GM23338 (cell line): ENCODE measurements at regions not wholly inside any gene's neighbourhood (a gene's known extent, or its start where the extent isn't known, plus 50 kb on each side); places are given as distances from the start of the nearest gene placed in this dataset.

Experiments used
- ATAC-seq: fragments of 200-7000 bp; cut with Tn5 transposase; 3 replicates; pipeline ENCODE4 v1.9.1; 2020
- DNase-seq: peaks from one replicate; pipeline ENCODE4 v3.0.0-alpha.2; 2015; ENCODE audit warnings: low spot score
- H2AFZ ChIP-seq: fragments of 200-600 bp; sonication (generic); 2 replicates; pipeline ENCODE4 v1.8.0; 2016; ENCODE audit warnings: antibody characterized with exemption, mild to moderate bottlenecking, moderate library complexity
- H3F3A ChIP-seq: fragments of 200-600 bp; sonication (generic); replicated peaks from 2 replicates; pipeline ENCODE4 v1.8.0; 2017; ENCODE audit warnings: antibody characterized with exemption, mixed run types, low read depth
- H3K27ac ChIP-seq: fragments of 200-600 bp; sonication (generic); 2 replicates; pipeline ENCODE4 v1.6.1; 2016; ENCODE audit warnings: low read depth
- H3K27me3 ChIP-seq: fragments of 200-600 bp; sonication (generic); 2 replicates; pipeline ENCODE4 v1.8.0; 2016; ENCODE audit warnings: mild to moderate bottlenecking, mixed run types, moderate library complexity; ENCODE audit not compliant: insufficient read depth
- H3K36me3 ChIP-seq: fragments of 200-600 bp; sonication (generic); 2 replicates; pipeline ENCODE4 v1.8.0; 2016; ENCODE audit warnings: mild to moderate bottlenecking; ENCODE audit not compliant: insufficient read depth
- H3K4me1 ChIP-seq: fragments of 200-600 bp; sonication (generic); 2 replicates; pipeline ENCODE4 v1.8.0; 2016; ENCODE audit warnings: mild to moderate bottlenecking, moderate library complexity; ENCODE audit not compliant: insufficient read depth
- H3K4me2 ChIP-seq: fragments of 200-600 bp; sonication (generic); 2 replicates; pipeline ENCODE4 v1.7.1; 2017; ENCODE audit warnings: mixed run types
- H3K4me3 ChIP-seq: fragments of 200-600 bp; sonication (generic); 2 replicates; pipeline ENCODE4 v1.6.1; 2016; ENCODE audit warnings: mixed run types
- H3K79me2 ChIP-seq: fragments of 200-600 bp; sonication (generic); replicated peaks from 2 replicates; pipeline ENCODE4 v1.8.0; 2017; ENCODE audit warnings: mild to moderate bottlenecking; ENCODE audit not compliant: insufficient read depth
- H3K9me2 ChIP-seq: fragments of 200-600 bp; sonication (generic); 2 replicates; pipeline ENCODE4 v1.8.0; 2017; ENCODE audit not compliant: insufficient read depth
- H4K20me1 ChIP-seq: fragments of 200-600 bp; sonication (generic); replicated peaks from 2 replicates; pipeline ENCODE4 v1.8.0; 2017; ENCODE audit warnings: mild to moderate bottlenecking; ENCODE audit not compliant: insufficient read depth
- H3K27ac Mint-ChIP-seq: 2 replicates; pipeline ENCODE4 v1.8.0; 2020; ENCODE audit warnings: inconsistent platforms, mild to moderate bottlenecking, moderate library complexity, mixed read lengths
- H3K27me3 Mint-ChIP-seq: 3 replicates; pipeline ENCODE4 v1.8.0; 2022; ENCODE audit warnings: low read depth, mild to moderate bottlenecking, moderate library complexity, mixed read lengths, inconsistent platforms; ENCODE audit not compliant: insufficient read depth, poor library complexity
- H3K36me3 Mint-ChIP-seq: 3 replicates; pipeline ENCODE4 v1.8.0; 2021; ENCODE audit warnings: low read depth, mild to moderate bottlenecking, inconsistent platforms, moderate library complexity, mixed read lengths
- H3K4me1 Mint-ChIP-seq: 3 replicates; pipeline ENCODE4 v1.8.0; 2020; ENCODE audit warnings: mild to moderate bottlenecking, inconsistent platforms, mixed read lengths
- H3K4me3 Mint-ChIP-seq: 3 replicates; pipeline ENCODE4 v1.8.0; 2021; ENCODE audit warnings: moderate library complexity, mild to moderate bottlenecking, inconsistent platforms, mixed read lengths
- H3K9me3 Mint-ChIP-seq: 3 replicates; pipeline ENCODE4 v1.8.0; 2020; ENCODE audit warnings: moderate library complexity, mild to moderate bottlenecking, inconsistent platforms, mixed read lengths
- CREB1 ChIP-seq: fragments of 250-450 bp; sonication (Bioruptor Pico); IDR thresholded peaks from 2 replicates; pipeline ENCODE4 v1.5.0; 2020; ENCODE audit warnings: low read depth, mild to moderate bottlenecking, moderate library complexity
- EZH2 ChIP-seq: fragments of 200-600 bp; sonication (generic); IDR thresholded peaks from one replicate; pipeline ENCODE4 v1.8.0; 2017; ENCODE audit warnings: antibody characterized with exemption, mild to moderate bottlenecking, low read depth; ENCODE audit not compliant: unreplicated experiment
- JUNB ChIP-seq: IDR thresholded peaks from one replicate; pipeline ENCODE4 v1.6.1; 2016; ENCODE audit warnings: antibody characterized with exemption; ENCODE audit not compliant: unreplicated experiment
- NANOG ChIP-seq: IDR thresholded peaks from 2 replicates; pipeline ENCODE4 v1.6.1; 2016; ENCODE audit warnings: antibody characterized with exemption, borderline replicate concordance
- STAT1 ChIP-seq: IDR thresholded peaks from one replicate; pipeline ENCODE4 v1.6.1; 2016; ENCODE audit warnings: antibody characterized with exemption; ENCODE audit not compliant: unreplicated experiment
- ZNF331 ChIP-seq: fragments of 250-450 bp; sonication (Bioruptor Pico); IDR thresholded peaks from 2 replicates; pipeline ENCODE4 v1.5.0; 2020; ENCODE audit warnings: low read depth, mild to moderate bottlenecking, moderate library complexity
- TF ChIP-seq, protein P1 (sequence below), 2 experiments: fragments of 200-600 bp in 1 of 2; sonication (generic) in 1 of 2; conservative IDR thresholded peaks; 2 replicates each; pipeline versions ENCODE4 v1.5.1 to v1.6.1; 2016 to 2017; ENCODE audit warnings: antibody characterized with exemption in 2 of 2, low read depth in 2 of 2, mild to moderate bottlenecking in 2 of 2, moderate library complexity in 1 of 2
- TF ChIP-seq, protein P2 (sequence below): IDR thresholded peaks from one replicate; pipeline ENCODE4 v1.6.1; 2018; ENCODE audit warnings: antibody characterized with exemption; ENCODE audit not compliant: unreplicated experiment

DNA sequence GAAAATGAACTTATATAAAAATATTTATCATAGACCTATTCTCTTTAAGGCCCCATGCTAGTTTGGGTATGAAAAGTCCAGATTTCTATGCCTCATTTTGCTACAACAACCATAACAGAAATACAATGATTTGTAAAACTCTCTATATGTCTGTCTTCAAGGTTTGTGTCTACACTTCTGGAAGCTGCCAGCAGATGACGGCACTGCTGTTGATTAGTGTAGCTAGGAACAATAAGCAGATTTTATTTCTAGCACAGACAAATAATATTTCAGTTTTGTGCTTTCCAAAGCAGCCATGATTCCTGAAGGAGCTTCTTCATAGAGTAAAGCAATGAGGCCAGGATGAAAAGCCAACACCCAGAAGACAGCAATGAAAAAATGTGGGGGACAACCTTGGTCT is 779.6 kb upstream of the ADGRL2 start:
- H3K4me3 Mint-ChIP-seq = no peak overlapping the region

DNA sequence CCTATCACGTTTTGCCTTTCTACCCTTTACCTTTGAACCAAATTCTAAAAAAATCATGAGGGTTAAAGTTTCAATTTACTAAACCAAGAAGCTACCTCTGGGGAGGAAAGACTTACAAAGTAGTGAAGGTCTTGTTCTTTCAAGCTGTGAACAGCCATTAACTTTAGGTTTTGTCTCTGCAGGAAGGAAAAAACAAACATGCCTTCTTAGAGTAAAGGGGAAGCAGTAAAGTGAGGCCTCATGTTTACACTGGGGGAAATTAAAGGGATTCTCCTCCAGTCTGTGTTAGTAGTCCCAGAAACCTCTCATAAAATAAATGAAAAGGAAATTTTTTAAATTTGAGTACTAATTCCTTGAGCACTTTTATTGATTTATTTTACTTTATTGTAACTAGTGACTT is 780.2 kb upstream of the ADGRL2 start:
- Histone ChIP-seq H3F3A (no peaks in the 10 kb centered on the region), H3K79me2 (no peaks in the 10 kb centered on the region), H3K9me2 (peaks cover 6% of the 10 kb centered on the region; the same call in 1 of the 2 replicates), H3K27me3 (peaks cover 36% of the 10 kb centered on the region), H2AFZ (no peak overlapping the region), H3K4me1 (no peaks in the 10 kb centered on the region), H3K27ac (no peak overlapping the region), H3K4me2 (no peak overlapping the region), H4K20me1 (no peaks in the 10 kb centered on the region), H3K36me3 (no peaks in the 10 kb centered on the region), H3K4me3 (no peak overlapping the region)
- H3K27ac Mint-ChIP-seq = no peak overlapping the region
- H3K4me3 Mint-ChIP-seq = no peak overlapping the region
- H3K27me3 Mint-ChIP-seq = peaks cover 23% of the 10 kb centered on the region
- H3K9me3 Mint-ChIP-seq = peaks cover 9% of the 10 kb centered on the region; the same call in 2 of the 3 replicates
- TF ChIP-seq NANOG (peak; percentile 37; the same call in 1 of the 2 replicates), CREB1 (CRISPR knock-in tag) (no peak)
- H3K36me3 Mint-ChIP-seq = no peaks in the 10 kb centered on the region; the same call in 2 of the 3 replicates
- peak; percentile 76 for ATAC-seq
- peaks cover 3% of the 10 kb centered on the region; the same call in 2 of the 3 replicates for H3K4me1 Mint-ChIP-seq
- peak; percentile 40 for DNase-seq

More for the DNA sequence above, 779.6 kb upstream of the ADGRL2 start:
- Histone ChIP-seq H3K36me3 (no peaks in the 10 kb centered on the region), H3K27ac (no peak overlapping the region), H3K79me2 (no peaks in the 10 kb centered on the region), H4K20me1 (no peaks in the 10 kb centered on the region), H3K4me1 (no peaks in the 10 kb centered on the region), H3K27me3 (peaks cover 36% of the 10 kb centered on the region), H3F3A (no peaks in the 10 kb centered on the region), H3K4me2 (no peak overlapping the region), H2AFZ (no peak overlapping the region), H3K9me2 (0 out of 2 replicates have a peak, but pooled peaks cover 2% of the 10 kb centered on the region), H3K4me3 (no peak overlapping the region)
- H3K27me3 Mint-ChIP-seq = peaks cover 23% of the 10 kb centered on the region
- peaks cover 3% of the 10 kb centered on the region; the same call in 2 of the 3 replicates for H3K4me1 Mint-ChIP-seq
- H3K27ac Mint-ChIP-seq = no peak overlapping the region
- peaks cover 9% of the 10 kb centered on the region; the same call in 2 of the 3 replicates for H3K9me3 Mint-ChIP-seq
- TF ChIP-seq NANOG (no peak), ZNF331 (no peak)
- TF ChIP-seq, protein P1, sequence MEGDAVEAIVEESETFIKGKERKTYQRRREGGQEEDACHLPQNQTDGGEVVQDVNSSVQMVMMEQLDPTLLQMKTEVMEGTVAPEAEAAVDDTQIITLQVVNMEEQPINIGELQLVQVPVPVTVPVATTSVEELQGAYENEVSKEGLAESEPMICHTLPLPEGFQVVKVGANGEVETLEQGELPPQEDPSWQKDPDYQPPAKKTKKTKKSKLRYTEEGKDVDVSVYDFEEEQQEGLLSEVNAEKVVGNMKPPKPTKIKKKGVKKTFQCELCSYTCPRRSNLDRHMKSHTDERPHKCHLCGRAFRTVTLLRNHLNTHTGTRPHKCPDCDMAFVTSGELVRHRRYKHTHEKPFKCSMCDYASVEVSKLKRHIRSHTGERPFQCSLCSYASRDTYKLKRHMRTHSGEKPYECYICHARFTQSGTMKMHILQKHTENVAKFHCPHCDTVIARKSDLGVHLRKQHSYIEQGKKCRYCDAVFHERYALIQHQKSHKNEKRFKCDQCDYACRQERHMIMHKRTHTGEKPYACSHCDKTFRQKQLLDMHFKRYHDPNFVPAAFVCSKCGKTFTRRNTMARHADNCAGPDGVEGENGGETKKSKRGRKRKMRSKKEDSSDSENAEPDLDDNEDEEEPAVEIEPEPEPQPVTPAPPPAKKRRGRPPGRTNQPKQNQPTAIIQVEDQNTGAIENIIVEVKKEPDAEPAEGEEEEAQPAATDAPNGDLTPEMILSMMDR (conservative IDR thresholded peaks at IDR 0.05; ENCODE audit: low read depth in 2 of 2) = peak in 1 of 2 experiments; percentile 43; a peak in 2 of 4 replicates
- H3K36me3 Mint-ChIP-seq = no peaks in the 10 kb centered on the region; the same call in 2 of the 3 replicates
- DNase-seq (no peak), ATAC-seq (no peak)

DNA sequence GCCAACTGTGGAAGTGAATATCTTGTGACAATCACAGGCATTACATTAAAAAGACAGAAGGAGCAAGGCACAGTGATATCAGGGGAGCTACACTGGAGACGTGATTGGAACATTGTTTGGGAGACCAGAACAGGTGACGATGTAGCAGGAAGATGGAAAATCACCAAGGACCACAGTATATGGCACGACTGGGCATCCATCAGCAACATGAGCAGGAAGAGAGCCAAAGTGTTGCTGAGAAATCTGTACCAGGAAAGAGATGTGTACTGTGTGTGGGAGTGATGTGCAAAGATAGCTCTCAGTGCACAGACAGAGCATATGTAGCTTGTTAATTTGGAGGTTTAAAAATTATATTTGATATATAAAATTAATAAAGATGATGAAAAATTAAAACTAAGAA is 790.6 kb upstream of the ADGRL2 start:
- Histone ChIP-seq H3F3A (no peaks in the 10 kb centered on the region), H2AFZ (no peak overlapping the region), H3K79me2 (no peaks in the 10 kb centered on the region), H3K4me1 (peaks cover 7% of the 10 kb centered on the region; the same call in 1 of the 2 replicates), H3K27ac (no peak overlapping the region), H3K4me2 (no peak overlapping the region), H4K20me1 (no peaks in the 10 kb centered on the region), H3K9me2 (no peaks in the 10 kb centered on the region; the same call in none of the 2 replicates), H3K4me3 (no peak overlapping the region), H3K27me3 (no peaks in the 10 kb centered on the region), H3K36me3 (no peaks in the 10 kb centered on the region)
- Mint-ChIP-seq H3K27me3 (no peaks in the 10 kb centered on the region), H3K9me3 (no peaks in the 10 kb centered on the region), H3K4me1 (peaks cover 4% of the 10 kb centered on the region; the same call in 1 of the 3 replicates), H3K27ac (no peak overlapping the region), H3K36me3 (no peaks in the 10 kb centered on the region), H3K4me3 (no peak overlapping the region)
- DNase-seq = no peak
- no peak for ATAC-seq
- TF ChIP-seq EZH2 = no peak
- no peak for TF ChIP-seq CREB1 (CRISPR knock-in tag)
- TF ChIP-seq STAT1 = no peak
- TF ChIP-seq, protein P2, sequence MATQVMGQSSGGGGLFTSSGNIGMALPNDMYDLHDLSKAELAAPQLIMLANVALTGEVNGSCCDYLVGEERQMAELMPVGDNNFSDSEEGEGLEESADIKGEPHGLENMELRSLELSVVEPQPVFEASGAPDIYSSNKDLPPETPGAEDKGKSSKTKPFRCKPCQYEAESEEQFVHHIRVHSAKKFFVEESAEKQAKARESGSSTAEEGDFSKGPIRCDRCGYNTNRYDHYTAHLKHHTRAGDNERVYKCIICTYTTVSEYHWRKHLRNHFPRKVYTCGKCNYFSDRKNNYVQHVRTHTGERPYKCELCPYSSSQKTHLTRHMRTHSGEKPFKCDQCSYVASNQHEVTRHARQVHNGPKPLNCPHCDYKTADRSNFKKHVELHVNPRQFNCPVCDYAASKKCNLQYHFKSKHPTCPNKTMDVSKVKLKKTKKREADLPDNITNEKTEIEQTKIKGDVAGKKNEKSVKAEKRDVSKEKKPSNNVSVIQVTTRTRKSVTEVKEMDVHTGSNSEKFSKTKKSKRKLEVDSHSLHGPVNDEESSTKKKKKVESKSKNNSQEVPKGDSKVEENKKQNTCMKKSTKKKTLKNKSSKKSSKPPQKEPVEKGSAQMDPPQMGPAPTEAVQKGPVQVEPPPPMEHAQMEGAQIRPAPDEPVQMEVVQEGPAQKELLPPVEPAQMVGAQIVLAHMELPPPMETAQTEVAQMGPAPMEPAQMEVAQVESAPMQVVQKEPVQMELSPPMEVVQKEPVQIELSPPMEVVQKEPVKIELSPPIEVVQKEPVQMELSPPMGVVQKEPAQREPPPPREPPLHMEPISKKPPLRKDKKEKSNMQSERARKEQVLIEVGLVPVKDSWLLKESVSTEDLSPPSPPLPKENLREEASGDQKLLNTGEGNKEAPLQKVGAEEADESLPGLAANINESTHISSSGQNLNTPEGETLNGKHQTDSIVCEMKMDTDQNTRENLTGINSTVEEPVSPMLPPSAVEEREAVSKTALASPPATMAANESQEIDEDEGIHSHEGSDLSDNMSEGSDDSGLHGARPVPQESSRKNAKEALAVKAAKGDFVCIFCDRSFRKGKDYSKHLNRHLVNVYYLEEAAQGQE = no peak
- no peak for TF ChIP-seq JUNB
